WTC11 (cell line): ENCODE measurements at regions not wholly inside any gene's neighbourhood (a gene's known extent, or its start where the extent isn't known, plus 50 kb on each side); places are given as distances from the start of the nearest gene placed in this dataset.

Source experiments
- ARID4B ChIP-seq: sonication (generic); formaldehyde crosslinking; IDR thresholded peaks from 2 replicates; pipeline ENCODE4 v1.8.0; 2023; ENCODE audit warnings: missing genetic modification reagents, mild to moderate bottlenecking, borderline replicate concordance
- E2F5 ChIP-seq: sonication (generic); formaldehyde crosslinking; IDR thresholded peaks from 2 replicates; pipeline ENCODE4 v1.8.1; 2022; ENCODE audit warnings: mild to moderate bottlenecking, moderate library complexity, missing genetic modification reagents
- ETV6 ChIP-seq: sonication (generic); formaldehyde crosslinking; IDR thresholded peaks from 2 replicates; pipeline ENCODE4 v1.8.1; 2022; ENCODE audit warnings: mild to moderate bottlenecking, missing genetic modification reagents
- MAX ChIP-seq: sonication (generic); formaldehyde crosslinking; IDR thresholded peaks from 2 replicates; pipeline ENCODE4 v1.8.0; 2022; ENCODE audit warnings: mild to moderate bottlenecking, missing genetic modification reagents
- MLX ChIP-seq: sonication (generic); formaldehyde crosslinking; IDR thresholded peaks from 2 replicates; pipeline ENCODE4 v1.8.1; 2023; ENCODE audit warnings: mild to moderate bottlenecking, missing genetic modification reagents, moderate library complexity
- NFYB ChIP-seq: sonication (generic); formaldehyde crosslinking; conservative IDR thresholded peaks from 2 replicates; pipeline ENCODE4 v1.8.0; 2022; ENCODE audit warnings: low read depth, missing genetic modification reagents
- NR1H2 ChIP-seq: sonication (generic); formaldehyde crosslinking; IDR thresholded peaks from 2 replicates; pipeline ENCODE4 v1.9.0; 2021; ENCODE audit warnings: mild to moderate bottlenecking, moderate library complexity, missing genetic modification reagents
- RELA ChIP-seq: sonication (generic); formaldehyde crosslinking; IDR thresholded peaks from 2 replicates; pipeline ENCODE4 v1.8.1; 2022; ENCODE audit warnings: missing genetic modification reagents, mild to moderate bottlenecking, borderline replicate concordance
- SP1 ChIP-seq: sonication (generic); formaldehyde crosslinking; conservative IDR thresholded peaks from 2 replicates; pipeline ENCODE4 v1.8.1; 2022; ENCODE audit warnings: missing genetic modification reagents
- USF1 ChIP-seq: sonication (generic); formaldehyde crosslinking; IDR thresholded peaks from 2 replicates; pipeline ENCODE4 v1.8.0; 2022; ENCODE audit warnings: mild to moderate bottlenecking, missing genetic modification reagents
- USF2 ChIP-seq: sonication (generic); formaldehyde crosslinking; IDR thresholded peaks from 2 replicates; pipeline ENCODE4 v1.8.1; 2023; ENCODE audit warnings: mild to moderate bottlenecking, missing genetic modification reagents, moderate library complexity
- TF ChIP-seq, protein P1 (sequence below): fragments of 200-600 bp; IDR thresholded peaks from 2 replicates; pipeline ENCODE4 v1.8.0; 2022; ENCODE audit warnings: antibody characterized with exemption

DNA sequence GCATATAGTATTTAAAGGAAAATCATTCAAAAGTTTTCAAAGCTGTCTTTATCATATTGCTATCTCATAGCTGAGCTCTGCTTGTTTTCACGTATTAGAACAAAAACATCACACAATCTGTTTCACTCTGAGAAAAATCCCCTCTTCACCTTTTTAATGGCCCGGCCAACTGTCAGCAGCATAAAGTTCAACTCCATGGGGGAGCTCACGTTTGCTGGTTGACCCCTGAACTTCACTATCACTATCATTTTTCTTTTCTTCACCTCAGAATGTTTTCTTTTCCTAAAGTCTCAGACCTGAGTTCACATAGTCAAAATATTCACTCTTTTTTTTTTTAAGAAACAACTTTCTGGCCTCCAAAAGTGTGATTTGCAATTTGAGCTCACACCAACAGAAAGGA is 374.4 kb upstream of the MARCKS start:
- TF ChIP-seq NFYB (CRISPR knock-in tag) (no peak), USF1 (CRISPR knock-in tag) (no peak), SP1 (CRISPR knock-in tag) (no peak), ARID4B (no peak), E2F5 (CRISPR knock-in tag) (no peak), RELA (CRISPR knock-in tag) (no peak), MLX (CRISPR knock-in tag) (no peak), ETV6 (no peak), USF2 (CRISPR knock-in tag) (no peak), MAX (CRISPR knock-in tag) (no peak), NR1H2 (no peak)
- TF ChIP-seq, protein P1, sequence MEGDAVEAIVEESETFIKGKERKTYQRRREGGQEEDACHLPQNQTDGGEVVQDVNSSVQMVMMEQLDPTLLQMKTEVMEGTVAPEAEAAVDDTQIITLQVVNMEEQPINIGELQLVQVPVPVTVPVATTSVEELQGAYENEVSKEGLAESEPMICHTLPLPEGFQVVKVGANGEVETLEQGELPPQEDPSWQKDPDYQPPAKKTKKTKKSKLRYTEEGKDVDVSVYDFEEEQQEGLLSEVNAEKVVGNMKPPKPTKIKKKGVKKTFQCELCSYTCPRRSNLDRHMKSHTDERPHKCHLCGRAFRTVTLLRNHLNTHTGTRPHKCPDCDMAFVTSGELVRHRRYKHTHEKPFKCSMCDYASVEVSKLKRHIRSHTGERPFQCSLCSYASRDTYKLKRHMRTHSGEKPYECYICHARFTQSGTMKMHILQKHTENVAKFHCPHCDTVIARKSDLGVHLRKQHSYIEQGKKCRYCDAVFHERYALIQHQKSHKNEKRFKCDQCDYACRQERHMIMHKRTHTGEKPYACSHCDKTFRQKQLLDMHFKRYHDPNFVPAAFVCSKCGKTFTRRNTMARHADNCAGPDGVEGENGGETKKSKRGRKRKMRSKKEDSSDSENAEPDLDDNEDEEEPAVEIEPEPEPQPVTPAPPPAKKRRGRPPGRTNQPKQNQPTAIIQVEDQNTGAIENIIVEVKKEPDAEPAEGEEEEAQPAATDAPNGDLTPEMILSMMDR: no peak
